ENCODE measurements at regions not wholly inside any gene's neighbourhood (a gene's known extent, or its start where the extent isn't known, plus 50 kb on each side); places are given as distances from the start of the nearest gene placed in this dataset.

DNA sequence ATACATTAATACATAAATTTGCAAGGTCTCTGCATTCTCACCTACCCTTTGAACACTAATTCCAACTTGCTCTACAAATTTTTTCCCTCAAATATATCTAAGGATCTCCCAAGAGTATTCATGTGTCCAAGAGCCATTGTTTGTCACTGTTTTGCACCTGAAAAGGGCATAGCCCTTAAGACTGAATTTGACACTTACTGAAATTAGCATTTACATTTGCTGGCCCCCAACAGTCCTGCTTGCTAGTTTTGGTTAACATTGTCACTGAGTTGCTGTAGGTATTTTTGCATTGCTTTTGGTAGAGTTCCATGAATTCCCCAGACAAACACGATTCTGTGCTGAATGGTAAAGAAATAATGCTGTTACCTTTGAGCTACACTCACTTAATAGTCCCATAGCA is 57.3 kb downstream of the KCNA4 start:
- no peak for DNase-seq

DNA sequence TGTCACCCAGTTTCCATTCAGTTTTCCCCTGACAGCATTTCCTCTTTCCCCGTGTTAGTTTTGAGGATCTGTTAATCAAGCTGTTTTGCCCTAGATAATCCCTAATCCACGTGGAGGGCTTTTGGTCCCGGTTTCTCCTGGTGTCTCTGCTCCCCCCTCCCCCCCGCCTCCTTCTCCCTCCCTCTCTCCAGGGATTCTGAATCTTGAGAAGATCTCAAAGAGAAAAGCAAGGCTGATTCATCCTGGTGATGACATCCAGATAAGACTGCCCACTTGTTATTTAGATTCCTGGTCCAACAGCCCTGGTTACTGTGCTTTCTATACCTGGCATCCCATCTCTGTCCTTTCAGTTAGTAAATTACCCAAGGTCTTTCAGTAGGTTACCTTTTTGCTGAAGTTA is 59.4 kb downstream of the KCNA4 start:
- no peak for DNase-seq

DNA sequence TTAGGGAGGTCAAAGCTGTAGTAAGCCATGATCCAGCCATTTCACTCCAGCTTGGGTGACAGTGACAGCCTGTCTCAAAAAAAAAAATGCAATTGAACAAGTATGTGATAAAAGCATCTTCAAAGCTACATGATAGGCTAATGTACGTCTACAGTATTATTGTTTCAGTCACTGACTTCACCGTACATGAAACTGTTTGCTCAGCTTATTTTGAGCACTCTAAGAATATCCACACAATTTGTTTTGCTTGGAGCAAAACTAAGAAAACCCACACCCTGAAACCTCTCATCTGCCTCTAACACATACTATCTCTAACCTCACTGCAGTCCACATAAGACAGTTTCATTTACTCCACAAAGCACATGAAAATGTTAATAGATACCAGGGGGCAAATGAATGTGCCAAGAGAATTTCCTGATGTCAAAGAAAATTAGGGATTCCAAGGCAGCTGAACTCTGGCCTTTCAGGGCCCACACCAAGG is 60.7 kb downstream of the KCNA4 start:
- no peak for DNase-seq

DNA sequence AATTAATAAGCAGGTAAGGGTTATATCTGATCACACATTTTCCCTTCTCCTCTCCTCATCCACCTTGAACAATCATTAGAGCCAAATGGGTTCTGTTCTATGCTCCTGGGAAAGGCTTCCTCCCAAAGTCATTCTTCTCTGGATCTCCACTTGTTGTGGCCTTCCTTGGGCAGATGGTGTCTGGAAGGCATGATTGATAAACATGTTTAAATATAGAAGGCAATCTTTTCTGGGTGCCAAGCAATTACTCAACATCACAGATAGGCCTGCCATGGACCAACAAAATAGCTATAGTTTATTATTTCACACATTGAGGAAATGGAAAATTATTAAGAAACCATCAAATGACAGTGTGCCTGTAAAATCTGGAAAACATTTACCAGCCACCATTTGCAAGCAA is 73.5 kb downstream of the KCNA4 start:
- no peak for DNase-seq

DNA sequence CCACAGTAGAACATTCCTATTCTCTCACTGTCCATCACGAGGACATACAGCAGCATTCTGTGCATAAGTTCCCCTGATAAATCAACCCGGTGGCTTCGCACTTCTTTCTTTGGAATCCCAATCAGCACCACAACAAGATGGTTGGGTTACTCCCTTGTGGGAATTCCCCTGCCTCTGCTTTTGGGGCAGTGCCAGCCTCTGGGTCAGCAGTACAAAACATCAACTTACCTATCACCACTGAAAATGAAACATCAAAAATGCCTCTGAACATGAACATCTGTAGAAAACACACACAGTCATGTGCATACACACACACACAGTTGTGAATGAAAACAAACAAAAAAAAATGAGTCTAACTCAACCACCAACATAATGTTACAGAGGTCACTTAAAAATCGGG is 79.3 kb downstream of the KCNA4 start:
- no peak for DNase-seq

DNA sequence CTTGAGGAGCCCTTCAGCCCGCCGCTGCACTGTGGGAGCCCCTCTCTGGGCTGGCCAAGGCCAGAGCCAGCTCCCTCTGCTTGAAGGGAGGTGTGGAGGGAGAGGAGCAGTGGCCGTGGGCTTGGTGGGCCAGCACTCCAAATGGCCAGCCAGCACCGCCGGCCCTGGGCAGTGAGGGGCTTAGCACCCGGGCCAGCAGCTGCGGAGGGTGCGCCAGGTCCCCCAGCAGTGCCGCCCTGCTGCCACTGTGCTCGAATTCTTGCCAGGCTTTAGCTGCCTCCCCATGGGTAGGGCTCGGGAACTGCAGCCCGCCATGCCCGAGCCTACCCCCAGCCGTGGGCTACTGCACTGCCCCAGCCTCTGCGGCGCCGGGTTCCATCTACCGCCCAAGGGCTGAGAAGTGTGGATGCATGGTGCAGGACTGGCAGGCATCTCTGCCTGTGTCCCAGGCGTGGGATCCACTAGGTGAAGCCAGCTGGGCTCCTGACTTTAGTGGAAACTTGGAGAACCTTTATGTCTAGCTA is 82.7 kb downstream of the KCNA4 start:
- DNase-seq, result no peak

DNA sequence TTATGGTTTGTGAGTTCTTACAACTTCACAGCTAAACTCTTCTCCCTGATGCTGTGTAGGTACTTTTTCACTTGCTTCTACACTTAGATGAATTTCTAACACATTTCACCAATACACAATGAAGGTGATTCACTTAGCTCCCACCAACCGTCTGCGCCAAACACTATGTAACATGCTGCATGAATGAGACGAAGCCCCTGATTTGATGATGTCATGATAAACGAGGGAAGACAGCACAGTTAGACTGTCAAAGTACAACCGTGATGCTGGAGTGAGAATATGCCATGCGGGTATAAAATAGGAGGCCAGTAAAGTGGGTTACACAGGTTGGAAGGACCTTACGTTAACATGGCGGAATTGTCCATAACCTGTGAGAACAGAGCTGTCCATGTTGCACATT is 100.8 kb downstream of the KCNA4 start:
- no peak for DNase-seq

DNA sequence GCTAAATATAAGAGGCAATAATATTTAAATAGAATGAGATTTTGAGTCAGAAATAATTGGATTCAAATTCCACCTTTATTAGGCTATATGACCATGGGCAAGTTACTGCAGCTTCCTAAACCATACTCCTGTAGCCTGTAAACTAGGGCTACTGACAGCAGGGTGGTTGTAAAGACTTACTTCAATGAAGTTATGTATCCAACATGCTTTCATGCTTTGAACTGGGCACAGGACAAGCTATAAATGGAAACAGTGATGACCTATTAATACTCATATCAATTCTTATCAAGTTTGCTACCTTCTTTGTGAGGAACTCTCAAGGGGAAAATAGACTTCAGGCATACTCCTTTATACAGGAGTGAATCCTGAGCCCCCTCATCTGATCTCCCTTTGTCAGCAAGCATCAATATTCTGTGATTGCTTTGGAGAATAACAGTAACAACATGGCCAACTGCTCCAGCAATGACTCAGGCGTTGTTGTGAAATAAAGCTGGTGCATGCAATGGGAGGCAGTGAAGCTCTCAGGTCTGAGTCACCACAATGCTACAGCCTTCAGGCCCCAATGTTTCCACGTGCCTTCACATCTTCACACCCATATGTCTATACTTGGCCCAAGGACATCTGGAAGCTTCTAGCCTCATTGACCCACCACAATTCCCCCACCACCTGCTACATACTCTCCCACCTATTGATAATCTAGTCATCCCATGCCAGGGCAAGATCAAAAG is 102.5 kb downstream of the KCNA4 start:
- DNase-seq, result no peak

DNA sequence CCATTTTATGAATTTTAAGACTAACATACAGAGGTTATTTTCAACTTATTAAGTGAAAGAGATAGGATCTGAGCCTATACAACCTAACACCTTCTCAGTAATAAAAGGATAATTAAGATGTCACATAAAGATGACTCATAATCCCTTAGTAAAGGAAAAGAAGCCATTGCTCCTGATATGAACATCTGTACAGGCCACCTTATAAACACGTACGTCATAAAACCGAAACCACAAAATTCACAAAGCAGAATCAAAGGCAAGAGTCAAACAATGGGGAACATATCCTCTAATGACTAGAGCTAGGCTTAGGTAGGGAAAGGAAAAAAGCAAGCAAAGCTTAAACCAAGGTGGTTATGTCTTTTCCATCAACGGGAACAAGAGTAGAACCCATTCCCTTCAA is 103.5 kb downstream of the KCNA4 start:
- DNase-seq, result no peak

DNA sequence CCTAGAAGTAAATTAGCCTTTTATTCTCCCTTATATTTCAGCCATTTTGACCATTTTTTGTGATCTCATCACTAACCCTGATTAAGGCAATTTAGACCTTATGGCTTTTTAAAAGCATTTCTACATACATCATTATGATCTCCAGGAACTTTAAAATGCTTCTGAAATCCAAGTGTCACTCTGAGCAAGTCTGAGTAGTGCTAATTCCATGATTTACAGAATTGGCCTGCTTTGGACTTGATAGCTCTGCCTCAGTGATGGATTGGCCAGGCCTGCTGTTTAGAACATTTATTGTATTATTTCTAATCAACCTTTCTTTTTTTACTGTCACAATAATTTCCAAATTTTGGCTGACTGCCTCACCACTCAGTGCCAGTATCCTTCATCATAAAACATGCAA is 116.4 kb downstream of the KCNA4 start:
- DNase-seq, result no peak

DNA sequence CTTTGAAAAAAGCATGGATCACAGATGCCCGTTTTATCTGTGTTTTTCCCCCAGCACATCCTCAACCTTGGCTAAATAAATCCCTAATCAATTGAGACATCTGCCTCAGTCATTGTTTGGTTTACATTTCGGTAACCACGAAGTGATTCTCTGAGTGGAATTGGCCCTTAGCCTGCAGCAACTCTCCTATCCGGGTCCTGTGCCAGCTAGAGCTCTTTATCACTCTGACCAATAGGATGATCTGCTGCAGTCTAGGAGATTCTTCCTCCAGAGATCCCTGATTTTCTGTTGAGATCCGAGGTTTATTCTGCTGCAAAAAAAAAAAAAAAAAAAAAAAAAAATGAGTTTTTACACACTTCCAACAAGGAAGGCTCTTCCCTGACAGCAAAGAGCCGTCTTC is 137.3 kb downstream of the KCNA4 start:
- no peak for DNase-seq

DNA sequence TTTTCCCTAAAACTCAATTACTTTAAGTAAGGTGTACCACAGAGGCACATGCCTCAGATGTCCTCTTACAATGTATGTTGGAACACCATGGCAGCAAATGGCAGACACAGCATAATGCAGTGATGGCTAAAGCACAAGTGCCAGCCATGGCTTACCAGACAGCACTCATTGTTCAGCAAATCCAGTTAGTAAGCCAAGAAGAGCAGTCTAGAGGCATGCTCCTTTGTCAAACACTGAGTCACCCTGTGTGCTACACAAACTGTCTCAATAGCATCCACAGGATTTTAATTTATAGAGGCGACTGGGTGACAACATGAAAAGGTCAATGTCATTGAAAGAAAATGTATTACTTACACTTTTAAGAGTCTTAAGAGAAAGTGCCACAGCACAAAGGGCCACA is 140.6 kb downstream of the KCNA4 start:
- no peak for DNase-seq

DNA sequence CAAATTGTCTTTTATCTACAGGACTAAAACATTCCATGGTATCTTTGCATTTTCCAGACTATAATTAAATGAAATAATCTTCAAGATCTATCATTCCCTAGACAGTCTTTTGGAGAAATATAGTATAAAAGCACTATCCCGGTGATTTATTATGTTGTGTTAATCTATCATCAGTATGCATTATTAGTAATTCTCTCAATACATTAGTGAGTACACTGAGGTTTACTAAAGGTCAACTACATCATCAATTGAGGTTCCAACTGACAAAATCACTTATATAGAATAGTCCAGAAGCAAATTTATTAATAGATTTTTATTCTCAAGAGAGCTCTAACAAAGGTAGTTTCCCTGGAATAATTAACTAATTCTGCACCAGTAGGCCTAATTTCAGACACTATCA is 169.6 kb downstream of the KCNA4 start:
- no peak for DNase-seq

DNA sequence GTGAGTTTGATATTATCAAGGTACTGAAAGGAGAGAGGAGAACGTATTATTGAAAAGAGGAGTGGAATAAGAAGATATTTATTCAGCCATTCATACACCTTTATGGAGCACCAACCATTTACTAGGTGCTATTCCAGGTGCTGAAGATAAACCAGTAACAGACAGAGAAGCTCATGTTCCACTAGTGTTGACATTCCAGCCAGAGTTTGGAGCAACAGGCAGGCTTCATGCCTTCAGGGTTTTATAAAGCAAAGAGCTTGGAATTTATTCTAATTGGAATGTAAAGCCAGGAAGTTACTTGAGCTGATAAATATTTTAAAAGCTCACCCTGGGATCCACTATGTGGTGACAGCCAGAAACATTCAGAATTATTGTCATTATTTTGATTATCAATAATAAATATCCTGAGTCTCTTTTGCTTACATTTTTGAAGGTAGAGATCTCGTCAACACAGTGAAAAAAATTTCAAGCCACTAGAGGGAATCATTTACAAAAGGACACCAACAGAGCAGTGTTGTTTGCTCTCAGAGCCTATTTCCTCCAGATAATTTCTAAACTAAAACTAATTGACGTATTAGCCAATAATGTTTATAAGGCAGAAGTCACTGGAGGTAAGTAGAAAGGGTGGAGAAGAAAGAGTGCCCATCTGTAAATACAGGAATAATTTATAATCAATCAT is 172.0 kb downstream of the KCNA4 start:
- DNase-seq, result no peak

DNA sequence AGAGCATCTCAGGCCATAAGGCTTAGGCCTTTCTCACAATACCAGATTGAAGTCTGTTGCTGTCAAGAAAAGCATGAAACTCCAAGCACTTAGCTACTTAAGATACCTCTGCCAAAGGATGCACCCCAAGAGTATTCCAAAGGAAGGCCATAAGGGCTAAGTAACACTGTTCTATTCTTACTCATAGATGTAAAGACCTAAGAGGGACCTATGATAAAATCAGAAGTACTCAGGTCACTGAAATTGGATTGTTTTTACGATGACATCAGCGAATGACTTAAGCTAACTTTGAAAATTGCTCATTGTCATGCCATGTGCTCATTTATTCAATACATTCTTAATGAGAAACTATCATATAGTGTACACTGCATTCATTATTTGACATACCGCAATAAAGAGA is 172.8 kb downstream of the KCNA4 start:
- DNase-seq, result no peak

DNA sequence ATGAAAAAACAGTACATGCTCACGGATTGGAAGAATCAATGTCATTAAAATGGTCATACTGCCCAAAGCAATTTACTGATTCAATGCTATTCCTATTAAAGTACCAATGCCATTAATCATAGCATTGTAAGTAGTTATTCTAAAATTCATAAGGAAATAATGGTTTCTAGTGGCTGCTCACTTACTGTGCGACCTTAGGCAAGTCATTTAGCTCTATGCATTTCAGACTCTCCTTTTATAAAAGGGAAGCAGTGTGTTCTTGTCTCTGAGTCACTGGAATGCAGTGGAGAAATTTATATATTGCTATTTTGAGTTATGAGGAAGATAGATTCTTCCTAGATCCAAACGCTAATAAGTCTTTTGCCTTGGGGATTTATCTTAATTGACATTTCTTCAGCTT is 174.8 kb downstream of the KCNA4 start:
- DNase-seq, result no peak

DNA sequence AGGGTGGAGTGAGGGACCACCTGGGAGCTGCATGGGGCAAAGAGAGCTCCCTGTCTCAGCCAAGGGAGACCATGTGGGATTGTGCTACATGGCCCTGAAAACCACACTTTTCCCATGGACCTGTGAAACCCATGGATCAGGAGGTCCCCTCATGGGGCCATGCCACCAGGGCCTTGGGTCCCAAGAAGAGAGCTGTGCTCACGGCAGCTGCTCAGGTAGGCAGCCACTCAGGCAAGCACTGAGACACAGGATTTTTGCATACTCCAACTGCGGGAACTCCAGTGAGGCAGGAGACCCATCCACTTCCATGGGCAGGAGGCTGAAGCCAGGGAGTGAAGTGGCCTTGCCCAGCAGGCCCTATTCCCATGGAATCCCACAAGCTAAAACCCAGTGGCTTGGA is 190.0 kb downstream of the KCNA4 start:
- no peak for DNase-seq

DNA sequence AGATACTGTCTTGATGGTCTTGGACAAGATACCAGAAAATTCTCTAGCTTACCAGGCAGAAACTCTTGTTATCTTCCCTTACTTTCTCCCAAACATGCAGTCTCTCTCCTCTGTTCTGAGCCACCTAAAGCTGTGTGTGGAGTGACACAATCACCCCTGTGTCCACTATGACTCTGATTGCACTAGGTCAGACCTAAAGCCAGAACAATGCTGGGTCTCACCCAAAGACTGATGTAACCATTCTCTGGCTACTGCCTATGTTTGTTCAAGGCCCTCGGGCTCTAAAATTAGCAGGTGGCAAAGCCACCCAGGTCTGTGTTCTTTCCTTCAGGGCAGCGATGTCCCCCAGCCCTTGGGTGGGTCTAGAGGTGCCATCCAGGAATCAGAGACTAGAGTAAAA is 200.5 kb downstream of the KCNA4 start:
- no peak for DNase-seq

DNA sequence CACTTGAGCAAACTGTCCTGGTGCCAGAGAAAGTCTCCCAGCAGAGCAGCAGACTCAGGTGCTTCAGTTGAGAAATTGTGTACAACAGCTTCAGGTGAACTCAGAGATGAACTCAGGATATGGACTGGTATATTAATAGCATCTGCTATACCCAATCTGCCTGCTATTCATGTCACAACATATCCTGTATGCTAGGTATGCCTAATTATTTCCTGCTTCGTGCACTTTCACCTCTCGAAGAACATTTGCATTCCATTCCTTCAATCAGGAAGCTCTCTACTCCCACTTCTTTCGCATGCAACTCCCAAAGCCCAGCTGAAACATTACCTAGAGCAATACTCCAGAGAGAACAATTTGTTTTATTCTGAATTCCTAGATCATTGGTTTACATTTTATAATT is 207.7 kb downstream of the KCNA4 start:
- no peak for DNase-seq

DNA sequence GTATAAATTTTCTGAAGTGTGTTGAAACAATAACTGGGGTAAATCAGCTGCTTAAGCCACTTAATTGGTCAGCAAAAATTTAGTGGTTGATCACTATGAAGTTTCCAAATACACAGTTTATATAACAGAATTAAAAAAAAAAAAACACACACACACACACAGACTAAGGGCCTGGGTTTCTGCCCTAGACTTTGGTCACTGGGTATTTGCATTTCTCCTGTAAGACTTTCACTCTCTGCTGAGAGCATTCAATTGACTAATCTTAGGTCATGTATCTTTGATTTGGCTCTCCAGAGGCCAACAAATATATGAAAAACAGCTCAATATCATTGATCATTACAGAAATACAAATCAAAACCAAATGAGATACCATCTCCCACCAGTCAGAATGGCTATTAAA is 214.3 kb downstream of the KCNA4 start:
- DNase-seq, result no peak

DNA sequence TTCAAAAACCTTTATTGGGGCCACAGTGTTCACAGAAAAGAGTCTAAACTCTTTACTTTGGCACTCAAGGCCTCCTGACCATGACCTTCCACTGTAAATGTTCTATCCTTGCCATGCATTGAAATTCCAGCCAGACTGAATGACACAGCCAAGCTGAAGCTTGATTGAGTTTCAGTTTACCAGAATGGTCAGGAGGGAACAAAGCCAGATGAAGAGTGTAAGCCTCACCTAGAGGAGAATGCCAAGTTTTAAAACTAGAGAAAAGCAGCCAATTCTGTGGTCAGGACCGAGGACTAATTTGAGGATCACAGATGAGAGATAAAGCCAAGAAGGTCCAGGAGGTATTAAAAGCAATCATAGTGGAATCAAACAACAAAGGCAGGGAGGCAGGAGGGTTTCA is 215.3 kb downstream of the KCNA4 start:
- DNase-seq, result no peak

DNA sequence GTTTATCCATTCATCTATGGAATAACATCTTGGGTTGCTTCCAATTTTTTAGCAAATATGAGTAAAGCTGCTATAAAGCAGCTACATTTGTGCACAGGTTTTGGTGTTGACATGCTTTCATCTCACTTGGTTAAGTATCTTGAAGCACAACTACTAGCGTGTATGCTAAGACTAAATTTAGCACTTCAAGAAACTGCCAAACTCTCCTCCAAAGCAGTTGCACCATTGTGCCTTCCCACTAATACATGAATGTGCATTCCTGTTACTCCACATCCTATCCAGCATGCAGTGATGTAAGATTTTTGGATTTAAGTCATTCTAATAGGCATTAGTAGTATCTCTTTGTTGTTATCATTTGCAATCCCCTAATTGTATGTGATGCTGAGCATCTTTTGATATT is 230.7 kb downstream of the KCNA4 start:
- DNase-seq, result no peak

DNA sequence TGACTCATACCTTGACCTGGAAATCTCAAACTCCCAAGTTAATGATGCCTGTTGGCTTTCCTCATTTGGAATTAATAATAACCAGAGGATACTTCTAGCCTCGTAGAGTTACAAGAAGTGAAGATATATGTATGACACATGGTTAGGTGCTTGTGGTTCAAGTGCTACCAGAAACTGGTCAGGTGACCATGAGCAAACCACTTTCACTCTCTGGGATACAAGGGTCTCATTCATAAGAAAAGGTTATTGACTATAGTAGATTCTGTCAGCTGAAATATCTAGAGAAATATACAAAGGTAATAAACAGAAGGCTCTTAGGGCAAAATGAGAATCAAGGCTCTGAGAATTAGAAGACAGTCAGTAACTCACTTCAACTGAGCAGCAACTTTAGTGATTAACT is 233.3 kb downstream of the KCNA4 start:
- DNase-seq, result no peak

DNA sequence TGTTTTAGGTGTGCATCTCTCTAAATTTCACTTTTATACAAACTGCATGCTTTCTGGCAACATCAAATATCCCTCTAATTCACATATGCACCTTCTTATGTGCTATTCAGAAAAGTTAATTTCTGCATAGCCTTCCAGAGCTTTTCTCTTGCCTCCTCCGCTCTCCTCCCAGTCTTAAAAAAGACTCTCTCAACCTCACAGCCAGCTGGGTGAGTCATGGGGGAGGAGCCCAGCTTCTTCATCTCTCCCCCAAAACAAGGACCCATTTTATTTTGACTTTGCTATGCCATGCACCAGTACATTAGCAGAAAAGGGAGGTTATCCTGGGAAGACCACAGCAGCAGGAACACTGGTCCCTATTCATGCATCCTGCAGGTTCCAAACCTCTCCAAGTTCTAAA is 234.4 kb downstream of the KCNA4 start:
- no peak for DNase-seq

DNA sequence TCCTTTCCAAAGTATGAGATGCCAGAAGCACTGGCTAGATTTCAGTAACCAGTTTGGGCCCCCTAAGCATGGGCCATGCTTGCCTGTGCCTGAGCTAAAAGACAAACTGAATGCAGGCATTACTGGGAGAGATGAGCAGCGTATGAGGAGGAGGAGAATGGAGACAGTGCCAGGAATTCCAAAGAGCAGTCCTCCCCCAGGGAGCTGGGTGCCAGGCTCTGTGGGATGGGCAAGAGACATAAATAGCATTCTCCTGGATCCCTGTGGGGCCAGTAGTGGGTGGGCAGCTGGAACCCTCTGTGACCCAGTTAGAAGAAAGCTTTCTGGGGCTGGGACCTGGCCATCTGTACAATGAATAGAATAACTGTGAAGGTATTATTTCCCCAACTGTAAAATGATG is 235.6 kb downstream of the KCNA4 start:
- no peak for DNase-seq
